GM19351 (cell line): ENCODE measurements at regions not wholly inside any gene's neighbourhood (a gene's known extent, or its start where the extent isn't known, plus 50 kb on each side); places are given as distances from the start of the nearest gene placed in this dataset.
"Not testable (repeated sequence)": the region's sequence is repeated elsewhere in the genome, so short reads cannot be mapped to it uniquely, and the experiment has no call there.

Experiments used
- ATAC-seq: cut with Tn5 transposase; IDR thresholded peaks from one replicate; pipeline ENCODE4 v1.9.1; 2021; ENCODE audit warnings: mild to moderate bottlenecking, moderate library complexity; ENCODE audit not compliant: unreplicated experiment

DNA sequence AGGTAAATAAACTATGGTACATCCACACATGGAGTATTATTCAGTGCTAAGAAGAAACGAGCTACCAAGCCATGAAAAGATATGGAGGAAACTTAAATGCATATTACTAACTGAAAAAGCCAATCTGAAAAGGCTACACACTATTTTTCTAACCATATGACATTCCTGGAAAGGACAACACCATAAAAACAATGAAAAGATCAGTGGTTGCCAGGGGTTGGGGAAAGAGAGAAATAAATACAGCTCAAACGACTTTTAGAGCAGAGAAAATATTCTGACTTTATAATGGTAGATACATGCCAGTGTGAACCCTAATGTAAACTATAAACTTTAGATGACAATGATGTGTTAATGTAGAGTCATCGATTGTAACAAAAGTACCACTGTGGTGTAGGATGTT is 225.9 kb upstream of the BTBD3 start:
- no peak for ATAC-seq

DNA sequence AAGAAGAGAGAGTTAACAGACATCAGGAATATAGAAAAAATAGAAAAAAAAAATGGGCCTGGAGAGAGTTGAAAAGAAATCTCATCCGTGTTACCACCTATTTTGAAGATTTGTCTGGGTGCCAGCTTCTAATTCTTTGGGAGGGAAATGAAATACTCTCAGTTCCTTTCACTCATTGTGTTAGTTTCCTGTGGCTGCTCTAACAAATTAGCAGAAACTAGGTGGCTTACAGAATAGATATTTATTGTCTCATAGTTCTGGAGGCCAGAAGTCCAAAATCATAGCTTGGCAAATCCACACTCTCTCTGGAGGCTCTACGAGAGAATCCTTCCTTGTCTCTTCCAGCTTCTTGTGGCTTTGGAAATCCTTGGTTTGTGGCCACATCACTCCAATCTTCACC is 225.1 kb upstream of the BTBD3 start:
- no peak for ATAC-seq

DNA sequence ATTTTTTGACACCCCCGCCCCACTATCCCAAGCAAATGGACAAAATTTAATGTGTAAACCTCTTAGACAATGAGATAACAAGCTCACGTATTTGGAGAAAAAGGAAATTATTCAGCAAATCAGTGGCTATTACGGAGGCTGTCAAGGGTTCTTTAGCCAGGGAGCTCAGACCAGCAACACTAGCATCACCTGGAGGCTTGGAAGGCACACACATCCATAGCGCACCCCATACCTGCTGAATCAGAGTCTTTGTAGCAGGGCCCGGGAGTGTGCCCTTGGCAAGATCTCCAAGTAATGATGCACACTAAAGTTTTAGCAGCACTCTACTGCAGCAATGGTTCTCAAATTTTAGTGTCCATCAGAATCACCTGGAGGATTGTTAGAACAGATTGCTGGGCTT is 223.2 kb upstream of the BTBD3 start:
- no peak for ATAC-seq

DNA sequence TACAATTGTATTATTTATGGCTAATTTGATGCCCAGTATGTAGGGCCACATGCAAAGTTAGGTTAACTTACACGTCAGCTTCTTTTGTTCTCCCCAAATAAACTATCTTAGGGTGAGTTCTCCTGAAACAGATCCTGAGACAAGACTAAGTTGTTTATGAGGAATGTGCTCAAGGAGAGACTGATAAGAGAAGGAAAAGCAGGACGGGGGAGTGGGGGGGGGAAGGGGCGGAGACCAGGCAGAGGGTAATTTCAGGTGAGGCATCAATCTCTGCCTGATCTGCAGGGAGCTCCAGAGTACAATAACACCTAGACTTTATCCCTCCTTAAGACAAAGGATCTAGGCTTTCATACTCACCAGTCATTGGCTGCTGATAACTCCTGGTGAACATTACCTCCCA is 220.6 kb upstream of the BTBD3 start:
- no peak for ATAC-seq

DNA sequence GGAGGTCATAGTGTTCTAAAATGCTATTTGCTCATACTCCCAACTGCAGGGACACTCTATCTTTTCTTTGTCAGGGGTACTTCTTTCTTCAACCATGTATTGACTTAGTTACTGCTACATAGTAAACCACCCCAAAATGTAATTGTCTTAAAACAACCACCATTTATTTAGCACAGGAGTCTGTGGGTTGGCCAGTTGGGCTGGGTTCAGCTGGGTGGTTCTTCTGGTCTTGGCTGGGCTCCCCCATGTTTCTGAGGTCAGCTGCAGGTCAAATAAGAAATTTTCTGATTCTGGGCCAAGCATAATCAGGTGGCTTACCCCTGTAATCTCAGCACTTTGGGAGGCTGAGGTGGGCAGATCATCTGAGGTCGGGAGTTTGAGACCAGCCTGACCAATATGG is 220.0 kb upstream of the BTBD3 start:
- no peak for ATAC-seq

DNA sequence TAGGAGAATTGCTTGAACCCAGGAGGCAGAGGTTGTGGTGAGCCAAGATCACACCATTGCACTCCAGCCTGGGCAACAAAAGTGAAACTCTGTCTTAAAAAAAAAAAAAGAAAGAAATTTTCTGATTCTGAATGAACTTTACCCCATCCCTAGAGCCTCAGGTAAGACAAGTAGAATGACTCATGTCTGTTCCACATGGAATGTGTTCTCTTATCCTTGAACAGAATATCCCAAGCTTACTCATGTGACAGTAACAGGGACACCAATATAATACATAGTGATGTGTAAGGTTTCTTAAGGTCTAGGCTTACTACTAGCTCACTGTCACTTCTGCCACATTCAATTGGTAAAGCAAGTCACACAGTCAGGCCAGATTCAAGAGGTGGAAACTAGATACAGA is 219.6 kb upstream of the BTBD3 start:
- ATAC-seq, result no peak

DNA sequence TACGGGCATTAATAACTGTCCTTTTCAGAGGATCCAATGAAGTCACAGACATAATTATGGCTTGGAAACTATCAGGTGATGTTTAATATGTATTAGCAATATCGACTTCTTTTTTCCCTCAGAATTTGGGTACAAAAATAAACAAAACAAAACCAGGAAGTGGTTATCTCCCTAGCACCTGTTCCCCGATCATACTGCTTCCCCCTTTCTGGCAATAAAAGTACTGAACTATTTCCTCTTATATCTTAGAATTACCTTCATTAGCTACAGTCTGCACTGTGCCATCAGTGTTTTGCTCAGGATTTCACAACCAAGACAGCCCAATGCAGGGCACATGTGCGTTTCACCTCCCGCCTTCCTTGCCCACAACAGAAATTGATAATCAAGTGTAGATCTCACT is 216.9 kb upstream of the BTBD3 start:
- no peak for ATAC-seq

DNA sequence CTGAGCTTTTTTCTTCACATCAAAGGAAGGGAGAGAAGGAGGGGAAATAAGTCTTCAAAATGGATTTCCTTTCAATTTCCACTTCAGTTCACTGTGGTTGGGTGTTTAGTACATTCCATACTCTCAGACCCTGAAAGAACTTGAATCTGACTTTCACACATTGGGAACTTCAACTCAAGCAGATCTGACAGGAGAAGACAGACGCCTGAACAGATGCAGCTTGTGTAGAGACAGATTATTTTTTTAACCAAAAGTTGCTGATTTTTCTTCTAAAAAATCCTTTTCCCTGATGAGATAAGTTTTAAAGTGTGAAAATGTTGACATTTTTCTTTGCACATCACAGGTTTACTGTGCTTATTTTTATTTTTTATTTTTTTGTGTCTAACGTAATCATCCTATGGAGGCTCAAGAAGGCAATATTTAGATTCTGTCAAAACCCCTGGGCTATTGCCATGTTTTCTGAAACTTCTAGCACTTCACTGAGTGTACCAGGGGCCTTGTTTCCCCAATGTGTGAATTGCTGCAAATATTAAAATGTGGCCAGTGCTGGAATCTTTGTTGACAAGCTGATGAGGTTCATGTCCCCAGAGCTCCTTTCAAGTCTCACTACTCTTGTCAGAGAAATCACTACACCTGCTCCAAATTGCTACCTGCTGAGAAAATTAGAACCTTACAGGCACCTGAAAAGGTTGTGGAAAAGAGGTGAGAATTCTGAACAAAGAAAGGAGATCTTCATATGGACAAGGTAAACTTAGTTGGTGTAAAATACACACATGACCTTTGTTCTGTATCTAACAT is 214.8 kb upstream of the BTBD3 start:
- ATAC-seq, result no peak

DNA sequence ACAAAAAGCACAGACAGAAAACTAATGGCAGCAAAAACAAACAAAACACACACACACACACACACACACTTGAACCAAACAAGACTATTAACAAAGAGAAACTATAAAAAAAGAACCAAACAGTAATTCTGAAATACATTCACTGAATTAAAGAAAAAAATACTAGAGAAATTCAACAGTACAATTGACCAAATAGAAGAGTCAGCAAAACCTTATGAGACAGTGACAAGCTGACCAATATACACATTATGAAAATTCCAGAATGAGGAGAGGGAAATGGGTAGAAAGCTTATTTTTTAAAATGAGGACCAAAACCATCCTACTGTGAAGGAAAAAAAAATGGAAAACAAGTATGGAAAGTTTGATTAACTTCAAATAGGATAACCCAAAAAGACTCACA is 212.2 kb upstream of the BTBD3 start:
- ATAC-seq, result no peak

DNA sequence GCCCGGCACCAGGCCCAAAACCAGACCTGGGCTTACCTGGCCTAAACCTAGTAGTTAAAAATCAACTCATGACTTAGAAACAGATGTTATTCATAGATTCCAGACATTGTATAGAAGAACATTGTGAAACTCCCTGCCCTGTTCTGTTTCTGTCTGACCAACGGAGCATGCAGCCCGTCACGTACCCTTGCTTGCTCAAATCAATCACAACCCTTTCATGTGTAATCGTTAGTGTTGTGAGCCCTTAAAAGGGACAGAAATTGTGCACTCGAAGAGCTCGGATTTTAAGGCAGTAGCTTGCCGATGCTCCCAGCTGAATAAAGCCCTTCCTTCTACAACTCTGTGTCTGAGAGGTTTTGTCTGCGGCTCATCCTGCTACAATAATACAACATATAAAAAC is 209.5 kb upstream of the BTBD3 start:
- not testable (repeated sequence) for ATAC-seq

DNA sequence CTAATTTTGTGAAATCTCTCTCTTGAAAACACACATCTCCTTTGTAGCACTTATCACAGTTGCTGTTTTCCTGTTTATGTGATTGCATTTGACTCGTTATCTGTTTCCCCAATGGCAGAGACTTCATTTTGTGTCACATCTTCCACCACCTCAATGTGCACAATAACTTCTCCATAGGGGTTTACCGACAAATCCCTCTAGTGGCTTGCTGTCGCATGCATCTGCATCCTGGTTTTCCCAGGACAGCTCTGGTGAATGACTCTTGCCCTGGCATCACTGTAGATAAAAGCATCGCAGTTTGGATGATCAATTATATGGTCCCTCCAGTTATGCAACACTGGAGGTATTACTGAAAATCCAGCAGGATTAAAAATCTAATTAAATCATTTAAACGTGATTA is 206.5 kb upstream of the BTBD3 start:
- ATAC-seq, result no peak

DNA sequence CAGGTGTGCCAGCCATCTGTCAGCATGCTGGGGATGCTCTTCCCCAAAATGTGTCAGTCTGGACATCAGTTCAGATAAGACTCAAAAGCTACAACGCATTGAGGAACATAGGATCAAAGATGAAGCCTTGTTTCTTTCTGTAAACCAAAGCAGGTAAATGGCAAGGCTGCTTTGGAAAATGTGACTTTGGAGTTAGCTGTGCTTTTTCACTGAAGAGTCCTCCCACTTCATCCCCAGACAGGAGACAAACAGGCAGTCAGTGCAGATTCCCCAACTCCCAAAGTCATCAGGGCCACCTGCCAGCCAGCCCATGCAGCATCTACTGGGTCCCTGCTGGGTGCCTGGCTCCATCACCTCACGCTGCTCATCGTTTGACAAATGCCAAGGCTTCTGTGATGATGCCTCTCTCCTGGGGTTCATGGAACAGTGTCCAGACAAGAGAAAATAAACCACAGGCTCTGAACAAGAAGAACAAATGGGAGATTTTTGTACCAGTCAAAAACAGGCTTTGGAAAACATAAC is 205.0 kb upstream of the BTBD3 start:
- ATAC-seq, result no peak

DNA sequence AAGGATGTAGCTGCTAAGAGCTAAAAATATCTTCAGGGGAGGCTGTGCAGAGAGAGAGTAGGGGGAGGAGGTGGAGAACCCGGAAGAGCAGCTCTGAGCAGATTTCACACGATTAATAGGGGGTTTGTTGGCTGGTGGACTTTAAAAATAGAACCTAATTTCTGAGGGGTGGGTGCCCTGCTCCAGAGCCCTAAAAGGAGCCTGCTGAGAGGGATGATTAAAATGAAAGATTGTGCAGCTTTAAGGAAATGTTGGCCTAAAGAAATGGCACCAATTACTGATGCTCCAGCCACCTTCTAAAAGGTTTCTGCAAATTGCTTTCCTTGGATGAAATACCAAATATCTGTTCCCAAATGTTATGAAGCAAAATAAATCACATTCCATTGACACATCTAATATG is 202.8 kb upstream of the BTBD3 start:
- no peak for ATAC-seq

DNA sequence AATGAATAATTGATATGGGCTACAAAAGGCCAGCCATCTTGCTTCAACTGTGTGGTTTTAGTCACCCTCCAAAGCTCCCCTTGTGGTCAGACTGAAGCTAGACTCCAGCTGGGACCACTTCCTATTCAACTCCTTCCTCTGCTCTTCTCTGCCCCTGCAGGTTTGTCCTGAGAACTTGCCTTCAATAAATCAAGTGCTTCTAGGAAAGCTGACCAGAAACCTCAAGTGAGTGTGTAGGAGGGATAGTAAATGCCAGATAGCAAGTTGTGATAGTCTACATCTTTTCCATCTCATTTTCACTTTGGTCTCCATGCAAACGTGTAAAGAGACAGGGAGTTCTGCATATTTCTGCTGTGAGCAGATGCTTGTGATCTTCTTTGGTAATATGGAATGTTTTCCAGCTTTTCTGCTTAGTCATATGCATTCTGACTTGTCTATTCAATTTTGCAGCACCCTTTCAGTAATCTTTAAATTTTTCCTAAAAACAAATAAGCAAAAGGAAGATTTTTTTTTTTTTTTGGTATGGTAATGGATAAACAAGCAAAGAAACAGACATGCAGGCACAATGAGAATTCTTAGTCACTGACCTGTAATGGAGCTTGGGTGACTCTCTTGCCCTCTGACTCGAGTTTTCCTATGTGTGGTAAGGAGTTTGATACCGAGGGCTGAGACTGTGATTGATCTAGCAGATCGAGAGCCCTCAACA is 201.3 kb upstream of the BTBD3 start:
- no peak for ATAC-seq

DNA sequence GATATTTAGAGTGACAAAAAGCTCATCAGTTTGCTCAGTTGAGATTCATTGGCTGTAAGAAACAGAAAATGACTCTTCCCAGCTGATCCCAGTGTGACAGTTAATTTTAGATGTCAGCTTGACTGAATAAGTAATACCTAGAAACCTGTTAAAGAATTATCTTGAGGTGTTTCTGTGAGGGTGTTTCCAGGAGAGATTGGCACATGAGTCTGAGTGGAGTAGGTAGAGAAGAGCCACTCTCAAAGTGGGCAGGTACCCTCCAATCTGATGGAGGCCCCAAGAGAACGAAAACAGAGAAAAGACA is 200.8 kb upstream of the BTBD3 start:
- no peak for ATAC-seq

DNA sequence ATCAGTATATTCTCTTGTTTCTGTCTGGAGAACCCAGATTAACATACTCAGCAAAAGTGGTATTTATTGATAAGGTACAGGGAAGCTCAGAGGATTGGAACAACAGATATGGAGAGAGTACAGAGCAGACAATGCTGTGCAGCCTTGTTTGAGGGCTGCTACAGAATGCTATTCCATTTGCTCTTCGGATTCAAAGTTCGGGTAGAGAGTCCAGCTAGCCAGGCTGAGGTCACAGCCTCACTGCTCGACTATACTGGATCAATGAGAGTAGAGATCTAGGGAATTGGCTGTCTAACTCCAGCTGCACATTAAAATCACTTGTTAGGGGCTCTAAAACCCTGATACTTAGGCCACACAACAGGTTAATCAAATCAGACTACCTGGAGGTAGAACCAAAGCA is 200.1 kb upstream of the BTBD3 start:
- no peak for ATAC-seq

DNA sequence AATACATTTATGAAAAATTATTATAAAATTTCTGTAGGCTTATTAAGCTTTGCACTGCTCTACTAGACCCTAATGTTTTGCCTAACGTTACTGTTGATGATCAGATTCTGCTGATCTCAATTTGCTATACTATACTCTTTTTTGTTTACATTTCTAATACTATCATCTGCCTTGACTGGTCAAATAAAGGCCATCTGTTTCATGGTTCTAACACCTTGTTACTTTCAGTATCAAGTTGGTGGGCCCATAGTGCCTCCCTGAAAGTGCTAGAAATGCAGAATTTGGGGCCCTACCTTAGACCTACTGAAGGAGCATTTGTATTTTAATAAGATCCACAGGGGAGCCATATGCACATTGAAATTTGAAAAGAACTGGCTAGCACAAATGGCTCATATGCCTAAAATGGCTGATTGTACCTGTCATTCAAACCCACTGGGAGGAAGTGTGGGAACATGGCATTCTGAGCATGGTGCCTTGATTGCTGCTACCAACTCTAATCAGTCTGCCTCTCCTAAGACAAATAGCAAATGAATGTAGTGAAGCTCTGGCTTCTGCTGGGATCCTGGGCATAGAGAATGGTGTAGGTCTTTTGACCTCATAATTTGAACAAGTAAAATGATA is 199.1 kb upstream of the BTBD3 start:
- ATAC-seq, result no peak

DNA sequence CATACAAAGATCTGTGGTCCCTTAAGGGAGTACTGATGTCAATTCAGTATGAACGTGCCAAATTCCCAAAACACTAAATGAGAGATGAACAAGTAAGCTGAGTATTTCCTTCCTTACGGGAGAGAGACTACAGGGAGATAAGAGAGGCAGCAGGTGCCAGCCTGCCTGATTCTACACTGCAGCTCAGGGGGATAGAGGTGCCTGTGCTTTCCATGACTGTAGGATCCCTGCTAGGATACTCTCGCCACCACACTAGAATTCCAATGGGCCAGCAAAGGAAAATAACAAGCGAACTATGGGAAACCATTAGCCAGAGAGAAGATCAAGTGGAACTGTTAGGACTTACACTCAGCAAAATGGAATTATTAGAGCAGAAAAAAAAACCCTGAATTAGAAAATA is 198.5 kb upstream of the BTBD3 start:
- no peak for ATAC-seq

DNA sequence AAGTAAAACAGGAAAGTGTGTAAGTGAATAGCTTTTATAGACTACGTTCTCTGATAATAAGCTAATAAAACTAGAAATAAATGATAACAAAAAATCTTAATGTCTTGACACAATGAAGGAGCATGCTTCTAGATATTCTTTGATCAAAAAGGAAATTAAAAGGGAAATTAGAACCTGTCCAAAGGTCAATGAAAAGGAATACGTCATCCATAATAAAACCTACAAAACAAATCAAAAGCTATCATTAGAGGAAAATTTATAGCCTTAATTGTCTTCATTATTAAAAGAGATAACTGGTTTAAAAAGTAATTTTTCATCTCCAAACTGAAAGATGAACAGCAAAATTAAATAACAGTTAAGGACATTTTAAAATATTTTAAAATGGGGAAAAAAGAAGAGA is 196.3 kb upstream of the BTBD3 start:
- no peak for ATAC-seq

DNA sequence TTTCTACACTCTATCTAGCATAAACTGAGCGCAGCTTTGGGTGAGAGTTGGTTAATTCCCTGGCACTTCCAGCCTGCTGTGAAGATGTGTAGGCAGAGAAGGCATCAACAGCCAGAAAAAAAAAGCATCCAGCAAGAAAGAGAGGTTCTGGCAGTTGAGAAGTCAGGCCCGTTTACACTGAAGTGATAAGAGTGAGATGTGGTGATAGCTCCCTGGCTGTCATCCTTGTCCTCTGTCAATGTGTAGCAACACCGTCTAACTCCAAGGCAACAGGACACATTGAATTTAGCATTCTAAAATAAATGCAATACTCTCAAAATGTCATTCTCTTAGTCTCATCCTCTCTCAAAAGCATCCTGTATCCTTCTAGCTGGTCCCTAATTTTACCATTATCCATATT is 193.6 kb upstream of the BTBD3 start:
- no peak for ATAC-seq

DNA sequence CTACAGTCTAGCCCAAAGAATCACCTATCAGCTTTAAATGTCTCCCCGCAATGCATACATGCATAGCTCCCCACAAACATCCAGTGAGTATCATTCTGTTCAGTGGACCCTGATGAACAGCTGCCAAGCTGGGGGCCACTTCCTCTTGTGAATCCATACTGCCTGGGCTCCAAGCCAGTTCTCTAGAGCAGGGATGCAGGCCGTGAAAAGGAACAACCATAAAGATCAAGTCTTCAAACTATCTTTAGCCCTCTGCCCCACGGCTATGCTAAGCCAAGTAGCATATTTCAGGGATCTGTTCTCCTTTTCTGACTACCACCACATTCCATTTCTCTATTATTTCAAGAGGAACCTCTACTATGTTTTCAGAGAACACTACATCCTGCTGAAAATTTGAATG is 191.7 kb upstream of the BTBD3 start:
- ATAC-seq, result no peak

DNA sequence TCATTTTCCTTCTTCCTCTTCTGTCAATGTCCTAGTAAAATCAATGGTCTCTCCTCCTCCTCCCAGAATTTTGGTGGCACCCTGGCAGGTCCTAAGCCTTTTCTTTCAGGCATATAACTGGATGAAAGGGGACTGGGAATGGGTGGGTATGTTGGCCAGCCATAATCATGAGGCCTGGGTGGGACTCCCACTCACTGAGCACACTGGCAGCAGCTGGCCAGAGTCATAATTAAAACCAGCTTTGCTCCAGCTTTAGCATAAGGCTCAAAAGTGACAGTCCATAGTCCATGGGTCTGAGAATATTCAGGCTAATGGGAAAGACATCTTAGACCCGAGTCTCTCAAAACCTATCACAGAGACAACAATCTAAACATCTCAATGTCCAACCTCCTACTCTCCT is 190.0 kb upstream of the BTBD3 start:
- ATAC-seq, result no peak
